ENCODE measurements at regions not wholly inside any gene's neighbourhood (a gene's known extent, or its start where the extent isn't known, plus 50 kb on each side); places are given as distances from the start of the nearest gene placed in this dataset.
A peak's percentile ranks its signal among the peaks of the same experiment; 100 is the strongest.

DNA sequence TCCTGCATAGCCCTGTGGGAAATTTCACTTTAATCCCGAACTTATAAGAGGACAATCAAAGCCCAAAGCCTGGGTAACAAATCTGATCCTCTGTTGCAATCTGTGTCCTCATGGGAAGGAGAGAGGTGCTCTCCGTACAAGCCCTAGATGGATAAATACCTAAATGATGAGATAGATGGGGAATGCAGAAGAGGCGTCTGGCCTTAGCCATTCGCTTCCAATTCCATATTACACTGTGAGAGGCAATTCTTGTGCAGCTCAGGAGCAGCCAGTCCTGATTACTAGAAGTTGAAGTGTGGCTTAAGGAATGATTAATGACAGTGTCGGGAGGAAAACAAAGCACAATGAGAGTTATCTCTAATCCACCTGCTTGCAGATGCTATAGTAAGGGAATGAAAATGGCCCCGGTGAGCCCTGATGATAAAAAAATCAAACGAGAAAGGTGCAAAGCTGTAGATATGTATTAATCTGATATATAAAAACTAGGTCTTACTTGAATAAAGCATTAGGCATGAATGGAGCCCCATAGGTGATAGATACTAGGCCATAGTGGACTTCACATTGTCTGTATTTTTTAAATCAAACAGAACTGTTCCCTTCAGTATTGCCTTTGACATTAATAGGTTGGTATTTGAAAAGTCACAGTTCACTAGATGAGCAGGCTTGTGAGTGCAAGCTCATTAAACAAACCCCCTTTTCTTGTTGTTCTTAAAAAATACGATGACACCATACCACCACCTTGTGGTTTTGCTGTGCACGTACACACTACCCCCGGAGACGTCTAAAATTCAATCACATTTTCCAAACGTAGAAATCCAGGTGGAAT is 54.2 kb upstream of the TMCO5A start:
- peak; percentile 99 for FAIRE-seq

DNA sequence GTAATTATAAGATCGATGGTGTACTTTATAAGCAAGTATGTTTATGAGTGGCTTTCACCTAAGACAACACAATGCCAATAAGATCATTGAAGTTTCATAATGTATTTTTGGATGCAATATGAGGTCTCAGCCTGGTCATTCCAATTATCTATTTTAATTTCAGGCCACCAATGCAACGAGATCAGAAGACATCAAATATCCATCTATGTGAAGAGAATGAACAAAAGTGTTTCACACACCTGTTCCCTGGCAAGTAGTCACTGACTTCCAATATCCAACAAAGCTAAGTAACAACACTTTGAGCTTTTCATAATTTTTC is 53.6 kb upstream of the TMCO5A start:
- no peak for FAIRE-seq

DNA sequence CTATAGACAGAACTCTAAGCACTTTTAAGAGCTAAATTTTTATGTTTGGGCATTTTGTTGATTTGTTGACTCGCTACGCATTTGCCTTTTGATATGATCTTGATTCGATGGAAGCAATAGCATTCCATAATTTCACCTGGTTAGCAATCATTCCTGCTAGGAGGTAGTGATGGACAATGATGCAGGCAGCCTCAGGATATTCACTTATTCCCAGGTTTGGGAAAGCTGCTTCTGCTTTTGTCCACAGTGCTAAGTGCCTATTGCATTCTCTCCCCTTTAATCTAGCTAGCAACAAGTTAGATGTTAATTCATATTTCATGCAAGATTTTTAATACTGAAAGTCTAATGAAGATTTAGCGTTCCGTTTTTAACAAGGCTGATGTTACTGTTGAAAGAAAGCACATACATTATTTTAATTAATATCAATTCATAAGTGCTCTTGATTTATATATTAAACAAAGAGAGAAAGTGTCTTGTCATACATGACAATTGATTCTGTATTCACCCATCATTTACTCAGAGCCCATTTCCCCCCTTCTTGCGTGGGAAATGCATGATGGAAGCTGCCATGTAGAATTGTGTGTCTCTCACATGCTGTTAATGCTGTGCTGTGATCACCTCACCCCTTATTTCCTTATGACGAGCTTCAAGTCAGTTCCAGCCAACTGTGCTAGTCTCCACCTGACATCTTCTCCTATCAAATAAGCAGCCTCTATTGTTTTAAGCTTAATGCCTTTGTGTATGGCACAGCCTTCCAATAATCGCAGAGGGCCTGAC is 53.0 kb upstream of the TMCO5A start:
- no peak for FAIRE-seq

DNA sequence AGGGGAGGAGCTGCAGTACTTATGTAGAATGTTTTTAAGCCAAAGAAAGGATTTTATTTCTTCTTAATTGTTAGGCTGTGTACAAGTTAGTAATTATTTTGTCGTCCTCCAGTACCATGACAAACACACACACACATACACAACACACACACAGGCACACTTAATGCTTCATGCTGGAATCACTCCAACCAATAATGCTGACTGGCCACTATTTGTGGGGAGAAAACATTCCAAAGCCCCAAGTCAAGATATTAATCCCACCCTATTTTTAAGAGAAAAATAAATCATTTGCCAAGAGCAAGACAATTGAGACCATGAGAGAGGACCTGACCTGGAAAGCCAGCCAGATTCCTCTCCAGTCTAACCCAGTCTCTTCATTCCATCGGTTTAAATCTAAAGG is 51.8 kb upstream of the TMCO5A start:
- no peak for FAIRE-seq

Data from islet of Langerhans (tissue), 1 donor.